ENCODE measurements at regions not wholly inside any gene's neighbourhood (a gene's known extent, or its start where the extent isn't known, plus 50 kb on each side); places are given as distances from the start of the nearest gene placed in this dataset.

- Mint-ChIP-seq H3K9me3 (no peaks in the 10 kb centered on the region), H3K36me3 (no peaks in the 10 kb centered on the region), H3K4me3 (no peak overlapping the region), H3K4me1 (peaks cover 0 to 3% (median 1%) of the 10 kb centered on the region in 4 donors), H3K27me3 (no peaks in the 10 kb centered on the region), H3K27ac (no peak overlapping the region)
- no peaks in the 10 kb centered on the region for H3K9me3 ChIP-seq (ENCODE audit: control insufficient read depth in 1 of 2, low read length in 2 of 2)
- H3K4me1 ChIP-seq (ENCODE audit: insufficient read depth, low read length): no peaks in the 10 kb centered on the region
- H3K36me3 ChIP-seq (ENCODE audit: insufficient read depth, low read length): no peaks in the 10 kb centered on the region
- H3K4me3 ChIP-seq (ENCODE audit: low read length in 2 of 2): no peak overlapping the region
- H3K27me3 ChIP-seq (ENCODE audit: insufficient read depth, low read length): no peaks in the 10 kb centered on the region
- POLR2A ChIA-PET (ENCODE audit: partially characterized antibody): no interaction called here
- no peak for DNase-seq
- CTCF ChIA-PET (ENCODE audit: partially characterized antibody): no interaction called here
- H3K27ac ChIP-seq (ENCODE audit: low read depth, low read length): no peak overlapping the region
- intact Hi-C loops (cut with micrococcal nuclease): no loop called here
Measured at GRCh38 chrX:39716802-39717540, 380.8 kb downstream of the BCOR start.

GRCh38 chrX:39718981-39719380 lies 378.8 kb downstream of the BCOR start:
- ChIA-PET POLR2A (ENCODE audit: partially characterized antibody) (no interaction called here), CTCF (ENCODE audit: partially characterized antibody) (no interaction called here)

GRCh38 chrX:39720945-39721344 lies 376.8 kb downstream of the BCOR start:
- Mint-ChIP-seq H3K27me3 (peaks cover 0 to 1% of the 10 kb centered on the region in 2 donors), H3K4me1 (peaks cover 5 to 9% (median 8%) of the 10 kb centered on the region in 4 donors), H3K9me3 (peaks cover 0 to 1% (median 0%) of the 10 kb centered on the region in 8 donors), H3K27ac (peak overlapping the region in 1 of 7 donors; percentile 3), H3K36me3 (no peaks in the 10 kb centered on the region), H3K4me3 (no peak overlapping the region)
- intact Hi-C loops (cut with micrococcal nuclease): no loop called here
- POLR2A ChIA-PET (ENCODE audit: partially characterized antibody): no interaction called here
- no peak overlapping the region for H3K4me3 ChIP-seq (ENCODE audit: low read length in 2 of 2)
- no peak for DNase-seq
- no peaks in the 10 kb centered on the region for H3K36me3 ChIP-seq (ENCODE audit: insufficient read depth, low read length)
- no peaks in the 10 kb centered on the region for H3K4me1 ChIP-seq (ENCODE audit: insufficient read depth, low read length)
- H3K27ac ChIP-seq (ENCODE audit: low read depth, low read length): no peak overlapping the region
- no peaks in the 10 kb centered on the region for H3K9me3 ChIP-seq (ENCODE audit: control insufficient read depth in 1 of 2, low read length in 2 of 2)
- CTCF ChIA-PET (ENCODE audit: partially characterized antibody): no interaction called here
- H3K27me3 ChIP-seq (ENCODE audit: insufficient read depth, low read length): no peaks in the 10 kb centered on the region

More at GRCh38 chrX:39718981-39719380, 378.8 kb downstream of the BCOR start:
- H3K27me3 Mint-ChIP-seq: no peaks in the 10 kb centered on the region
- peaks cover 0 to 2% (median under 1%) of the 10 kb centered on the region in 4 donors for H3K4me1 Mint-ChIP-seq
- H3K9me3 Mint-ChIP-seq: peaks cover 0 to 1% (median 0%) of the 10 kb centered on the region in 8 donors
- DNase-seq: no peak
- no peaks in the 10 kb centered on the region for H3K27me3 ChIP-seq (ENCODE audit: insufficient read depth, low read length)
- H3K27ac Mint-ChIP-seq: no peak overlapping the region
- no peak overlapping the region for H3K4me3 ChIP-seq (ENCODE audit: low read length in 2 of 2)
- no peaks in the 10 kb centered on the region for H3K4me1 ChIP-seq (ENCODE audit: insufficient read depth, low read length)
- H3K4me3 Mint-ChIP-seq: no peak overlapping the region
- H3K36me3 ChIP-seq (ENCODE audit: insufficient read depth, low read length): no peaks in the 10 kb centered on the region
- intact Hi-C loops (cut with micrococcal nuclease): no loop called here
- no peak overlapping the region for H3K27ac ChIP-seq (ENCODE audit: low read depth, low read length)
- no peaks in the 10 kb centered on the region for H3K9me3 ChIP-seq (ENCODE audit: control insufficient read depth in 1 of 2, low read length in 2 of 2)
- H3K36me3 Mint-ChIP-seq: no peaks in the 10 kb centered on the region

GRCh38 chrX:39721566-39722279 lies 376.0 kb downstream of the BCOR start:
- H3K27me3 Mint-ChIP-seq: peaks cover 0 to 1% of the 10 kb centered on the region in 2 donors
- ChIA-PET POLR2A (ENCODE audit: partially characterized antibody) (no interaction called here), CTCF (ENCODE audit: partially characterized antibody) (no interaction called here)
- intact Hi-C loops (cut with micrococcal nuclease): no loop called here
- no peaks in the 10 kb centered on the region for H3K4me1 ChIP-seq (ENCODE audit: insufficient read depth, low read length)
- H3K9me3 ChIP-seq (ENCODE audit: control insufficient read depth in 1 of 2, low read length in 2 of 2): no peaks in the 10 kb centered on the region
- H3K36me3 ChIP-seq (ENCODE audit: insufficient read depth, low read length): no peaks in the 10 kb centered on the region
- no peak overlapping the region for H3K4me3 ChIP-seq (ENCODE audit: low read length in 2 of 2)
- no peaks in the 10 kb centered on the region for H3K27me3 ChIP-seq (ENCODE audit: insufficient read depth, low read length)
- H3K4me3 Mint-ChIP-seq: no peak overlapping the region
- H3K36me3 Mint-ChIP-seq: no peaks in the 10 kb centered on the region
- DNase-seq: no peak
- peaks cover 0 to 1% (median 0%) of the 10 kb centered on the region in 8 donors for H3K9me3 Mint-ChIP-seq
- peaks cover 5 to 9% (median 8%) of the 10 kb centered on the region in 4 donors for H3K4me1 Mint-ChIP-seq
- no peak overlapping the region for H3K27ac Mint-ChIP-seq
- no peak overlapping the region for H3K27ac ChIP-seq (ENCODE audit: low read depth, low read length)

GRCh38 chrX:39724544-39724943 lies 373.2 kb downstream of the BCOR start:
- no peaks in the 10 kb centered on the region for H3K36me3 Mint-ChIP-seq
- Histone ChIP-seq H3K36me3 (ENCODE audit: insufficient read depth, low read length) (no peaks in the 10 kb centered on the region), H3K4me3 (ENCODE audit: low read length in 2 of 2) (no peak overlapping the region), H3K27ac (ENCODE audit: low read depth, low read length) (no peak overlapping the region), H3K27me3 (ENCODE audit: insufficient read depth, low read length) (no peaks in the 10 kb centered on the region), H3K4me1 (ENCODE audit: insufficient read depth, low read length) (no peaks in the 10 kb centered on the region), H3K9me3 (ENCODE audit: control insufficient read depth in 1 of 2, low read length in 2 of 2) (no peaks in the 10 kb centered on the region)
- peak overlapping the region in 1 of 7 donors; percentile 53 for H3K27ac Mint-ChIP-seq
- ChIA-PET POLR2A (ENCODE audit: partially characterized antibody) (no interaction called here), CTCF (ENCODE audit: partially characterized antibody) (no interaction called here)
- H3K27me3 Mint-ChIP-seq: peaks cover 0 to 1% of the 10 kb centered on the region in 2 donors
- peak; percentile 2 to 48 (median 39) for DNase-seq
- H3K9me3 Mint-ChIP-seq: peaks cover 0 to 7% (median 0%) of the 10 kb centered on the region in 8 donors
- no peak overlapping the region for H3K4me3 Mint-ChIP-seq
- H3K4me1 Mint-ChIP-seq: peaks cover 2 to 9% (median 7%) of the 10 kb centered on the region in 4 donors
- intact Hi-C loops (cut with micrococcal nuclease): no loop called here

- Mint-ChIP-seq H3K4me3 (no peak overlapping the region), H3K36me3 (no peaks in the 10 kb centered on the region), H3K4me1 (peaks cover 2 to 9% (median 7%) of the 10 kb centered on the region in 4 donors), H3K9me3 (peaks cover 0 to 7% (median 0%) of the 10 kb centered on the region in 8 donors), H3K27ac (no peak overlapping the region), H3K27me3 (peaks cover 0 to 1% of the 10 kb centered on the region in 2 donors)
- intact Hi-C loops (cut with micrococcal nuclease): no loop called here
- ChIA-PET POLR2A (ENCODE audit: partially characterized antibody) (no interaction called here), CTCF (ENCODE audit: partially characterized antibody) (no interaction called here)
- Histone ChIP-seq H3K4me3 (ENCODE audit: low read length in 2 of 2) (no peak overlapping the region), H3K36me3 (ENCODE audit: insufficient read depth, low read length) (no peaks in the 10 kb centered on the region), H3K4me1 (ENCODE audit: insufficient read depth, low read length) (no peaks in the 10 kb centered on the region), H3K27me3 (ENCODE audit: insufficient read depth, low read length) (no peaks in the 10 kb centered on the region), H3K27ac (ENCODE audit: low read depth, low read length) (no peak overlapping the region), H3K9me3 (ENCODE audit: control insufficient read depth in 1 of 2, low read length in 2 of 2) (no peaks in the 10 kb centered on the region)
- no peak for DNase-seq
Measured at GRCh38 chrX:39725114-39725513, 372.6 kb downstream of the BCOR start.

GRCh38 chrX:39725928-39726619 lies 371.7 kb downstream of the BCOR start:
- intact Hi-C loops (cut with micrococcal nuclease): no loop called here
- H3K27ac ChIP-seq (ENCODE audit: low read depth, low read length): no peak overlapping the region
- H3K4me3 Mint-ChIP-seq: no peak overlapping the region
- POLR2A ChIA-PET (ENCODE audit: partially characterized antibody): no interaction called here
- H3K4me3 ChIP-seq (ENCODE audit: low read length in 2 of 2): no peak overlapping the region
- H3K27me3 Mint-ChIP-seq: peaks cover 0 to 1% of the 10 kb centered on the region in 2 donors
- no peaks in the 10 kb centered on the region for H3K9me3 ChIP-seq (ENCODE audit: control insufficient read depth in 1 of 2, low read length in 2 of 2)
- H3K9me3 Mint-ChIP-seq: peaks cover 0 to 7% (median 0%) of the 10 kb centered on the region in 8 donors
- peaks cover 6 to 16% (median 13%) of the 10 kb centered on the region in 4 donors for H3K4me1 Mint-ChIP-seq
- no peaks in the 10 kb centered on the region for H3K36me3 ChIP-seq (ENCODE audit: insufficient read depth, low read length)
- no peaks in the 10 kb centered on the region for H3K36me3 Mint-ChIP-seq
- CTCF ChIA-PET (ENCODE audit: partially characterized antibody): no interaction called here
- H3K27me3 ChIP-seq (ENCODE audit: insufficient read depth, low read length): no peaks in the 10 kb centered on the region
- DNase-seq: no peak
- H3K4me1 ChIP-seq (ENCODE audit: insufficient read depth, low read length): peaks cover 7% of the 10 kb centered on the region
- no peak overlapping the region for H3K27ac Mint-ChIP-seq

Measured in CD4-positive, alpha-beta memory T cell (primary cell).